ENCODE measurements at regions not wholly inside any gene's neighbourhood (a gene's known extent, or its start where the extent isn't known, plus 50 kb on each side); places are given as distances from the start of the nearest gene placed in this dataset.

GRCh38 chr16:60651346-60651745 is 1384.9 kb downstream of the CDH8 start:
- TF ChIP-seq CTCF (IDR thresholded peaks at IDR 0.05; ENCODE audit: insufficient read depth, low read length, poor library complexity, severe bottlenecking) (no peak), EZH2phosphoT487 (conservative IDR thresholded peaks at IDR 0.05; ENCODE audit: low read length) (no peak)

Data from SU-DHL-6 (cell line).